ENCODE measurements at regions not wholly inside any gene's neighbourhood (a gene's known extent, or its start where the extent isn't known, plus 50 kb on each side); places are given as distances from the start of the nearest gene placed in this dataset.
"Not testable (repeated sequence)": the region's sequence is repeated elsewhere in the genome, so short reads cannot be mapped to it uniquely, and the experiment has no call there.

DNA sequence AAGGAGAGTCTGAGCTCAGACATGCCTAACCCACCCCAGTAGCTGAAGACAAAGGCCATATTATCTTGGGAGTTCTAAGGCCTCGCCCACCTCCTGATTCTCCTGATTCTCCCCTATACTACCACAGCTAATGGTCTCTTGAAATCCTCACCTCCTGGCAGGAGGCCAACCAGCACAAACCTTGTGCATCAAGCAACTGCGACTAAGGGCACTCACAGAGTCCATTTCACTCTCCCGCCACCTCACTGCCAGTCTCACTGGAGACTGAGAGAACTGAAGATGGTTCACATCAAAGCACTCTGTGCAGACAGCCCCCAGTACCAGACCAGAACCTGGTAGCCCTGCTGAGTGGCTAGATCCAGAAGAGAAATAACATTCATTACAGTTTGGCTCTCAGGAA, 102.1 kb upstream of the KLF8 start:
- DNase-seq (ENCODE audit: low spot score), result no peak

- no peak for DNase-seq (ENCODE audit: low spot score)
These were observed 101.7 kb upstream of the KLF8 start for GRCh38 chrX:56130436-56130835.

DNA sequence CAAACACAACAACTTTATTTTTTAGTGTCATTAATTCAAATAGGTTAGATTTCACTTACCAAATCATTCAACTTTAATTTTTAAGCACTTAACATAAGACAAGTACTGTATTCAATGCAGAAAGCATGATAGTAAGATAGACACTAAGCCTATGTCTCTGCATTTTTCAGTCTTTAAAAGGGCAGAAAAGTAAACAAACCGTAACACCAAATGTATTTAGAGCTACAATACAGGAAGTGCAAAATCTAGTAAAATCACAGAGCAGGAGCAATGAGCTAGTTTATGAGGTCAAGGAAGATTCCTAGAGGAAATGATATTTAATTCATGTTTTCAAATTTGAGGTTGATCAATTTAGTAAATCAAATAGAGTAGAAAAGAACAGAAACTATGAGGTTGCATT, 68.0 kb upstream of the KLF8 start:
- not testable (repeated sequence) for DNase-seq (ENCODE audit: low spot score)
